Activated CD4-positive, alpha-beta T cell treated with anti-CD3 and anti-CD28 coated beads for 36 hours (primary cell): ENCODE measurements at regions not wholly inside any gene's neighbourhood (a gene's known extent, or its start where the extent isn't known, plus 50 kb on each side); places are given as distances from the start of the nearest gene placed in this dataset.

Experiments
- ATAC-seq: fragments of 200-7000 bp; cut with Tn5 transposase; one replicate; pipeline ENCODE4 v1.10.0; 2021; ENCODE audit warnings: mild to moderate bottlenecking, moderate library complexity
- CTCF ChIA-PET: fragments of 350-600 bp; sonication (Branson Sonifier 250); formaldehyde crosslinking; loops from one replicate; lab custom pipeline; 2021; ENCODE audit warnings: antibody characterized with exemption; lab: Charles Lee
- POLR2A ChIA-PET: fragments of 350-600 bp; sonication (Branson Sonifier 250); formaldehyde crosslinking; loops from one replicate; lab custom pipeline; 2021; ENCODE audit warnings: antibody characterized with exemption, inconsistent platforms; lab: Charles Lee
- DNase-seq: peaks from one replicate; pipeline ENCODE4 v3.0.0-alpha.2; 2020
- H3K27ac Mint-ChIP-seq: one replicate; pipeline ENCODE4 v1.8.0; 2021; ENCODE audit warnings: mixed read lengths
- H3K27me3 Mint-ChIP-seq: one replicate; pipeline ENCODE4 v1.8.0; 2021; ENCODE audit warnings: mixed read lengths
- H3K36me3 Mint-ChIP-seq: one replicate; pipeline ENCODE4 v1.8.0; 2021; ENCODE audit warnings: low read depth, mixed read lengths
- H3K4me1 Mint-ChIP-seq: one replicate; pipeline ENCODE4 v1.8.0; 2021; ENCODE audit warnings: mixed read lengths
- H3K4me3 Mint-ChIP-seq: one replicate; pipeline ENCODE4 v1.8.0; 2021; ENCODE audit warnings: mild to moderate bottlenecking, moderate library complexity, mixed read lengths
- H3K9me3 Mint-ChIP-seq: one replicate; pipeline ENCODE4 v1.8.0; 2021; ENCODE audit warnings: low read depth, mixed read lengths
- intact Hi-C, 2 experiments: fragments of 100-400 bp; cut with DNase I in 1 of 2; cut with micrococcal nuclease in 1 of 2; formaldehyde crosslinking; loops; one replicate each; pipeline versions ENCODE4 v1.14.2 to v1.15.1; 2022 to 2024; cut with DNase I, micrococcal nuclease

DNA sequence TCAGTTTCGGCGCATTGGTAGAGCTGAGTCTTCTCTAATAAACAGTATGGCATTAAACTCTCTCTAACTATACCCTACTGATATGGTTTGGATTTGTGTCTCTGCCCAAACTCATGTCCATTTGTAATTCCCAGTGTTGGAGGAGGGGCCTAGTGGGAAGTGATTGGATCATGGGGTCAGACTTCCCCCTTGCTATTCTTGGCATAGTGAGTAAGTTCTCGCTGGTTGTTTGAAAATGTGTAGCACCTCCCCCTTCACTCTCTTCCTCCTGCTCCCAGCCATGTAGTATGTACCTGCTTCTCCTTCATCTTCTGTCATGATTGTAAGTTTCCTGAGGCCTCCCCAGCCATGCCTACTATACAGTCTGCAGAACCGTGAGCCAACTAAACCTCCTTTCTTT, 682.7 kb upstream of the ARGLU1 start:
- Mint-ChIP-seq H3K9me3 (no peaks in the 10 kb centered on the region), H3K4me1 (no peaks in the 10 kb centered on the region), H3K36me3 (no peaks in the 10 kb centered on the region), H3K4me3 (no peak overlapping the region), H3K27me3 (peaks cover 3% of the 10 kb centered on the region), H3K27ac (no peak overlapping the region)
- ChIA-PET CTCF (interaction anchor here (0.6 kb wide), 1 partner anchor 279 kb away, joined by 3 read pairs; no protein-coding TSS in a partner anchor), POLR2A (no interaction called here)
- intact Hi-C loops, result no loop called here
- DNase-seq (no peak), ATAC-seq (no peak)

DNA sequence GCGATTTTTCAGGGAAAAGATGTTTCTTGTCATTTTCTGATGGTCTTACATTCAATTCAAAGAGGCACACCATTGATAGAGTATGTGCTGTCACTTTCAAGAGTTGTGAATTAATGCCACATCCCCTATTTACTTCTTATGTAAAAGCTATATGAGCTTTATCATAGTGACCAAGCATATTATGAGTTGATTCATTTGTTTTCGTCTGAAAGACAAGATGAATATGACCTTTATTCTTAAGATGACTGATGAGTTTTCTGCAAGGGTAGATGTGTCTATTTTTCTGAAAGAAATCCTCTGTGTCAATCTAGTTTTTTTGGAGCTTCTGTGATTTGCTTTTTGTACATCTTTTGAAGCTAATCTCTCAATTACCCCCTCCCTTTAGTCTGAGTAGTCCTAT, 676.3 kb upstream of the ARGLU1 start:
- ChIA-PET POLR2A (no interaction called here), CTCF (no interaction called here)
- intact Hi-C loops, result no loop called here
- H3K9me3 Mint-ChIP-seq, result no peaks in the 10 kb centered on the region
- no peaks in the 10 kb centered on the region for H3K4me1 Mint-ChIP-seq
- no peak for DNase-seq
- no peak for ATAC-seq
- no peak overlapping the region for H3K27ac Mint-ChIP-seq
- no peak overlapping the region for H3K4me3 Mint-ChIP-seq
- H3K36me3 Mint-ChIP-seq, result no peaks in the 10 kb centered on the region
- H3K27me3 Mint-ChIP-seq, result no peaks in the 10 kb centered on the region

DNA sequence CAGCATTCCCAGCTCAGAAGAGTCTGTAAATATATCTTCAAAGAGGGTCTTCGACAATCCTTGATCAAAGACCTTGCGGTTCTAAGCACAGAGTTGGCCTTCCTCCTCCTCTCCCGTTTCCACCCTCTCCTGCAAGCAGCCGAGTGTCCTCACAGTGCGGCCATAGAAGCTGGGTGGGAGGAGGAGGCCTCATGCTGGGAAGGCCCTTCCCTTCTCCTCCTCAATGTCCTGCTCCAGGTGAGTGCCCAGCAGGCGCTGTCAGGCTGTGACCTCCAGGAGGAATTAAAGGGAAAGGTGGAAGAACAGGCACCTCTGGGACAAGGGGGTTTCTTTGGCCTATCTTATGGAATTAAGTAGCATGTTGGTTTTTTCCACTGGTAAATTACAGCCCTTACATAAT, 674.2 kb upstream of the ARGLU1 start:
- intact Hi-C loops, result no loop called here
- POLR2A ChIA-PET, result no interaction called here
- H3K36me3 Mint-ChIP-seq, result no peaks in the 10 kb centered on the region

DNA sequence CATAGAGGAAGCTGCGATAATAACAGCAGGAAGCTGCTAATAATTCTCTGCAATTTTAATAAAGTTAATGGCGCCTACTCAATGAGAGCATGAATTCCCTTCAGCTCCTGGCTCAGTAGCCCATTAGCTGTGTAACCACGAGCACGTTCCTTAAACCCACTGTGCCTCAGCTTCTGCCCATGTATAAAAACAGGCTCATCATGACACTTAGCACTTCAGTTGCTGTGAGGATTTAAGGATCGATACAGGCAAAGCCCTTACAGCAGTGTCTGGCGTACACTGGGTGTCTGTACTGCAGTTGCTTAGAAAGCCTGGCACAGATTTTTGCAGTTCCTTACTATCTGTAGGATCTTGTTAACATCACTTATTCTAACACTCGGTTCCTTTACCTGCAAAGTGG, 673.4 kb upstream of the ARGLU1 start:
- DNase-seq, result no peak
- no peak for ATAC-seq
- Mint-ChIP-seq H3K27ac (no peak overlapping the region), H3K27me3 (no peaks in the 10 kb centered on the region), H3K9me3 (no peaks in the 10 kb centered on the region), H3K36me3 (no peaks in the 10 kb centered on the region), H3K4me3 (no peak overlapping the region), H3K4me1 (no peaks in the 10 kb centered on the region)
- POLR2A ChIA-PET, result no interaction called here
- CTCF ChIA-PET, result no interaction called here
- intact Hi-C loops, result no loop called here

More for the DNA sequence above, 674.2 kb upstream of the ARGLU1 start:
- ATAC-seq, result no peak
- CTCF ChIA-PET, result no interaction called here
- H3K4me3 Mint-ChIP-seq, result no peak overlapping the region
- H3K27me3 Mint-ChIP-seq, result no peaks in the 10 kb centered on the region
- H3K27ac Mint-ChIP-seq, result no peak overlapping the region
- DNase-seq, result no peak
- H3K4me1 Mint-ChIP-seq, result no peaks in the 10 kb centered on the region
- H3K9me3 Mint-ChIP-seq, result no peaks in the 10 kb centered on the region

DNA sequence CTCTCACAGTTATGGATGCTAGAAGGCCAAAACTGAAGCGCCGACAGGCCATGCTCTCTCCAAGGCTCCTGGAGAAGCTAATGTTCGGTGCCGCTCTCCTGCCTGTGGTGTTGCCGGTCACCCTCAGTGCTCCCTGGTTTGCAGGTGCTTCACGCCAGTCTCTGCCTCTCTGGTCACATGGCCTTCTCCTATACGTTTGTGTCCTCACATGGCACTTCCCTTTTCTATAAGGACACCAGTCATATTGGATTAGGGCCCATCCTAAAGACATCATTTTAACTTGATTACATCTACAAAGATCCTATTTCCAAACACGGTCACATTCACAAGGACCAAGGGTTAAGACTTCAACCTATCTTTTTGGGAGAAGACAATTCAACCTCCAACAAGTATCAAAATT, 671.3 kb upstream of the ARGLU1 start:
- H3K9me3 Mint-ChIP-seq, result no peaks in the 10 kb centered on the region
- no peak overlapping the region for H3K27ac Mint-ChIP-seq
- H3K4me1 Mint-ChIP-seq, result no peaks in the 10 kb centered on the region
- intact Hi-C loops, result no loop called here
- ChIA-PET POLR2A (no interaction called here), CTCF (no interaction called here)
- no peak for DNase-seq
- H3K27me3 Mint-ChIP-seq, result no peaks in the 10 kb centered on the region
- H3K4me3 Mint-ChIP-seq, result no peak overlapping the region
- no peak for ATAC-seq
- no peaks in the 10 kb centered on the region for H3K36me3 Mint-ChIP-seq

DNA sequence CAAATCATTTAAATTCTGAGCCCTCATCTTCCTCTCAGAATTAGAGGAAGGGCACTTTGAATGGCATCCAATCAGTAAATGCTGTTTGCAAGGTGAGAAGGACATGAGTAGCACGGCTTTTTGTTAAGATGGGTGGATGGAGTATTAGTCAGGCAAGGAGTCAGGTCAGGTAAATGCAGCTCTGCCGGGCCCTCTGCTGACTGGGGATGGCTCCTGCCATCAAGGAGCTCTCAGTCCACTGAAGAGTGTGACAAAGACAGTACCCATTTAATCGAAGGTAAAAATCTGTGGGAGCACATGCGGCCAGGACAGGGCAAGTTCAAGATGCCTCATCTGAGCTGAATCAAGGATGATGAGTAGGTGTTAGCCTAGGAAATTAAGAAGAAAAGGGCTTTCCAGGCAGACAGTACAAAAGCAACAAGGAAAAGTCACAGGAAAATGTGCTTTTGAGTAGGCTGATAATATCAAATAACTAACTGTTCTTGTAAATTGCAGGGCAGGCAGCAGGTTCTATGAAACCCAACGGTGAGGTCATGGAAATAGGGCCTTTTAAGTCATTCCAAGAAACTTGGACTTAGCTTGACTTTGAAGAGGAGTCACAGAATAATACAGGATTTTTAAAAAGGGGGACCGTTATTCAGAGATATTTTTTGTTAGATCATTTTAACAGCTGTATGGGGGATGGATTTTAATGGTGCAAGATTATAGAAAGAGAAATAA, 670.5 kb upstream of the ARGLU1 start:
- Mint-ChIP-seq H3K36me3 (no peaks in the 10 kb centered on the region), H3K4me3 (no peak overlapping the region), H3K27ac (no peak overlapping the region), H3K27me3 (no peaks in the 10 kb centered on the region), H3K4me1 (no peaks in the 10 kb centered on the region), H3K9me3 (no peaks in the 10 kb centered on the region)
- no peak for ATAC-seq
- no peak for DNase-seq
- ChIA-PET POLR2A (no interaction called here), CTCF (interaction anchor here (0.6 kb wide), 1 partner anchor 1715 kb away, joined by 3 read pairs; no protein-coding TSS in a partner anchor)
- intact Hi-C loops, result no loop called here

DNA sequence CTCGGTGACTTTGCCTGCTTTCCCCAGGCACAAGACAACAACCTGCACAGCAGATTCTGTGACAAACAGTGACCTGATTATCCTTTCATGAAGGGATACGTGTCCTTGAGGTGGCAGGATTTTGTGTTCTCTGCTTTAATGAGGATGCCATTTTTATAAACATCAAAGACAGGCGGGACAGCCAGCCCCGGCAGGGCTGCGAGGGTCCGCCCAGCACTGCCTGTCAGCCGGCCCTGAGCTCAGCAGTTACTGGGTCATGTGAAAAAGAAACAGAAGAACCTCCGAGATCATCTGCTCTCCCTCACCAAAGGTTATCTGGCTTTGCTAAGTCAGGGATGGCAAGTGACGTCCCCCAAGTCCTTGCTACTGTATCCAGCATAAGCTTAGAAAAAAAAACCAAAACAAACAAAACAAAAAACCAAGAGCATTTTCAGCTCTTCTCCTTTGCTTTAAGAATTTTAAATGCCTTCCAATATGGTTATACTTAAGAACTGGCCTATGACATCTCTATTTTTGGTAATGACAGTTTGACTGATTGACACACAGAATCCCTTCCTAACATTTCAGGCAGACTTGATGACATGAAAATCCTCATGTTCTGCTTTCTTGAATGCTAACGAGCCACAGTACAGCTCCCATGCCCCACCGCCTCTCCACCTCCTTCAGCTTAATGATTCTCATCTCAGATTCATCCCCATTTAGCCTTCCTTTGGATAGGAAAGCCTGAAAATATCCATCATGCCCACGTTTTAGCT, 666.6 kb upstream of the ARGLU1 start:
- H3K4me1 Mint-ChIP-seq, result no peaks in the 10 kb centered on the region
- intact Hi-C loops, result no loop called here
- H3K9me3 Mint-ChIP-seq, result no peaks in the 10 kb centered on the region
- H3K36me3 Mint-ChIP-seq, result no peaks in the 10 kb centered on the region
- DNase-seq (no peak), ATAC-seq (no peak)
- H3K4me3 Mint-ChIP-seq, result no peak overlapping the region
- ChIA-PET POLR2A (no interaction called here), CTCF (interaction anchor here (0.6 to 1.1 kb wide), 2 partner anchors 23 to 1745 kb away, joined by 3 read pairs; no protein-coding TSS in a partner anchor)
- no peaks in the 10 kb centered on the region for H3K27me3 Mint-ChIP-seq
- H3K27ac Mint-ChIP-seq, result no peak overlapping the region

DNA sequence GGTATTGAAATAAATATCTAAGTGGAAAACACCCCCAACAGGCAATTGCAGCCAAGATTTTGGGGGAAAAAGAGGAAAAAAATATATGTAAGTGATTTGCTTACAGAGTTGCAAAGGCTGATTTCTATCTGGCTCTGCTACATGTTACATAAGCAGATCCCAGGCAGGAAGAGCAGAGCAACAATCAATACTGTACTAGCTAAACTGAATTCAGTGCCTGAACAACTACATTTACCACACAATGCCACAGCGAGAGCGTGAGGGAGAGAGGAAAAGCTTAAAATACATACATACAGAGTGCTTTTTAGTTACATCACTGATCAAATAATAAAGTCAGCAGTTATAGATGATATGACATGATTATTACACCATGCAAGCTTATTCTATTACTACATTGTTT, 665.6 kb upstream of the ARGLU1 start:
- intact Hi-C loops, result no loop called here

DNA sequence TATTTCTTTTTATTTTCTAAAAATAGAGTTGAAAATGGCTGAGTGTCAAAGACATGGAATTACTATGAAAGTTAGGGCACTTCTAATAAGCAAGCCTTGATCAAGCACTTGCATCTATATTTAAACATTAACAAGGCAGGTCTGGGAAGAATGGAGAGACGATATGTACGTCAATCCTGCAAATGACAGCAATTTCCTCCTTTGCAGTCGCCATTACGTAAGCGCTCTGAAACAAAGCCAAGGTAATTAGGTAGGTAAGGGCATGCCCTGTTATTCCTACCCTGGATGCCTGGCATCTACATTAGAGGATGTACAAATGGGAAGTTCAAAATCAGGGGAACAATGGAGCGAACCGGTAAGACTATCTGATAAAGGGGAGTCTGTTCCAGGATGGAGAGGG, 664.0 kb upstream of the ARGLU1 start:
- intact Hi-C loops, result no loop called here
- Mint-ChIP-seq H3K9me3 (no peaks in the 10 kb centered on the region), H3K4me1 (no peaks in the 10 kb centered on the region), H3K4me3 (no peak overlapping the region), H3K27ac (no peak overlapping the region), H3K36me3 (no peaks in the 10 kb centered on the region), H3K27me3 (no peaks in the 10 kb centered on the region)
- ChIA-PET CTCF (interaction anchor here (0.8 kb wide), 1 partner anchor 312 kb away, joined by 3 read pairs; no protein-coding TSS in a partner anchor), POLR2A (no interaction called here)
- DNase-seq (no peak), ATAC-seq (no peak)

More for the DNA sequence above, 665.6 kb upstream of the ARGLU1 start:
- H3K27ac Mint-ChIP-seq, result no peak overlapping the region
- H3K36me3 Mint-ChIP-seq, result no peaks in the 10 kb centered on the region
- no peaks in the 10 kb centered on the region for H3K4me1 Mint-ChIP-seq
- no peaks in the 10 kb centered on the region for H3K9me3 Mint-ChIP-seq
- DNase-seq (no peak), ATAC-seq (no peak)
- POLR2A ChIA-PET, result no interaction called here
- H3K27me3 Mint-ChIP-seq, result no peaks in the 10 kb centered on the region
- H3K4me3 Mint-ChIP-seq, result no peak overlapping the region
- CTCF ChIA-PET, result no interaction called here

DNA sequence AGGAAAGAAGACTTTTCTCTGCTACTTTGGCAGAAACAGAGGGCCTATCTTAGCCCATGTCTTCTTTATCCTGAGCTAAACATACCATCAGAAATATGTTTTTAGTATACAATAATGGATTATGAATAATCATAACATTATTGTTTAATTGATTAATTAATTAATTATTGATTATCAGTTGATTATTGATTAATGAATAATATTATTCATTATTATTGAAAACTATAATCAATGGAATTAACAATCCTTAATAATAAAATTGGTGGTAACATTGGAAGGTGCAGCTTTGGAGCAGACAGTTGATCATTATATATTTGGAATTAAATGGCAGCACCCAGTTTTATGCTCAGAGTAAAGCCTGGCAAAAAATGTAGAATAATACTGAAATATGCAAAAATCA, 655.9 kb upstream of the ARGLU1 start:
- Mint-ChIP-seq H3K36me3 (no peaks in the 10 kb centered on the region), H3K27me3 (peaks cover 2% of the 10 kb centered on the region), H3K27ac (no peak overlapping the region), H3K4me1 (no peaks in the 10 kb centered on the region), H3K4me3 (no peak overlapping the region), H3K9me3 (no peaks in the 10 kb centered on the region)
- intact Hi-C loops, result no loop called here
- CTCF ChIA-PET, result interaction anchor here (1.7 kb wide), 1 partner anchor 12 kb away, joined by 3 read pairs; no protein-coding TSS in a partner anchor
- DNase-seq (no peak), ATAC-seq (no peak)
- POLR2A ChIA-PET, result no interaction called here

DNA sequence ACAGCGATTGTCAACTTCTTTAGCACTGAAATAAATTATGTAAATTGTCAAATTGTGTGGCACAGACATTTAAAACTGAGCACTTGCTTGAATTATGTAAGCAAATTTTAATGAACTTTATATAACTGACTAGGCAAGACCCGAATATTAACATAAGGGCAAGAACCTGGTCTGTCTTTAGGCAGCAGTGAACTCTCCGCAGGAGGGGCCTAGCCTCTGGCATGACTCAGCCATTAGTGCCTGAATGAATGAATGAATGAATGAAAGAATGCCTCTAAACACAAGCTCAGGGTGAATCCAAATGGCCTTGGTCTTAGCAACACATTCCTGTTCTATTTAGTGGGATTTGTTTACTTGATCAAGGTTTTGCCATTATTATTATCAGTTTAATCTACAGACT, 654.7 kb upstream of the ARGLU1 start:
- no peaks in the 10 kb centered on the region for H3K36me3 Mint-ChIP-seq
- no peak overlapping the region for H3K4me3 Mint-ChIP-seq
- intact Hi-C loops, result no loop called here
- ChIA-PET CTCF (no interaction called here), POLR2A (no interaction called here)
- H3K4me1 Mint-ChIP-seq, result no peaks in the 10 kb centered on the region
- no peak for DNase-seq
- no peak overlapping the region for H3K27ac Mint-ChIP-seq
- H3K9me3 Mint-ChIP-seq, result no peaks in the 10 kb centered on the region
- ATAC-seq, result no peak
- H3K27me3 Mint-ChIP-seq, result peaks cover 2% of the 10 kb centered on the region

DNA sequence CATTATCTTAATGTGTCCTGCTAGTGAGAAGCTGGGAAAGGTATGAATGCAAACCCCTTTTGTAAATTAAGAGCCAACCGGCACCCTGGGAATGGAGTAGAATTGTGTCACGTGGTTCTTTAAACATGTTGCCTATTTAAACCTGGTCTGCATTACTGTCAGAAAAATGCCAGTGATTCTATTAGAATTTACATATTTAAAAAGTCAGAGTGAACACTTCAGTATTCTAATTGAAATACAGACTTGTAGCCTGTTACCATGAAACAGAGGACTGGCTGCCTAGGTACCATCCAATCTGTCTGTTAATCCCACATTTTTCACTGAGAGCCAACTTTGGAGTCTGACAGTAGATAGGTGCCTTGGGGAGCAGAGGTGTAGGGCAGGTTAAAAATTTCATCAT, 652.3 kb upstream of the ARGLU1 start:
- H3K27me3 Mint-ChIP-seq, result no peaks in the 10 kb centered on the region
- no peak for DNase-seq
- H3K4me3 Mint-ChIP-seq, result no peak overlapping the region
- H3K4me1 Mint-ChIP-seq, result no peaks in the 10 kb centered on the region
- ATAC-seq, result no peak
- POLR2A ChIA-PET, result no interaction called here
- H3K36me3 Mint-ChIP-seq, result no peaks in the 10 kb centered on the region
- intact Hi-C loops, result no loop called here
- CTCF ChIA-PET, result no interaction called here
- no peaks in the 10 kb centered on the region for H3K9me3 Mint-ChIP-seq
- no peak overlapping the region for H3K27ac Mint-ChIP-seq
